Keratinocyte (primary cell): ENCODE measurements at regions not wholly inside any gene's neighbourhood (a gene's known extent, or its start where the extent isn't known, plus 50 kb on each side); places are given as distances from the start of the nearest gene placed in this dataset.
"Not testable (repeated sequence)": the region's sequence is repeated elsewhere in the genome, so short reads cannot be mapped to it uniquely, and the experiment has no call there.

Experiments used
- DNase-seq: peaks from one replicate; pipeline ENCODE4 v3.0.0-alpha.2; 2011; ENCODE audit warnings: low read depth, missing footprints, low spot score
- FAIRE-seq: peaks from 2 replicates; lab custom pipeline; 2011; peaks lifted over from hg19 to GRCh38; lab: Jason Lieb, UNC
- H2AFZ ChIP-seq: 2 replicates; pipeline ENCODE4 v1.6.0; 2012; ENCODE audit warnings: low read length, control low read depth, inconsistent platforms; ENCODE audit not compliant: control insufficient read depth
- H3K27ac ChIP-seq: 2 replicates; pipeline ENCODE4 v1.5.1; 2011; ENCODE audit warnings: low read length; ENCODE audit not compliant: control insufficient read depth, insufficient read depth
- H3K27me3 ChIP-seq: 3 replicates; pipeline ENCODE4 v1.6.0; 2011; ENCODE audit warnings: low read length; ENCODE audit not compliant: control insufficient read depth, insufficient read depth; ENCODE audit errors: extremely low read depth
- H3K36me3 ChIP-seq, 2 experiments: 2 replicates in 1 of 2; 3 replicates in 1 of 2; pipeline ENCODE4 v1.5.1; 2011; ENCODE audit warnings: low read length in 2 of 2, mild to moderate bottlenecking in 1 of 2; ENCODE audit not compliant: control insufficient read depth in 2 of 2, insufficient read depth in 2 of 2; ENCODE audit errors: extremely low read depth in 1 of 2
- H3K4me1 ChIP-seq: 3 replicates; pipeline ENCODE4 v1.5.1; 2011; ENCODE audit warnings: low read length; ENCODE audit not compliant: control insufficient read depth, insufficient read depth; ENCODE audit errors: extremely low read depth
- H3K4me2 ChIP-seq: 3 replicates; pipeline ENCODE4 v1.6.0; 2011; ENCODE audit warnings: low read depth, low read length; ENCODE audit not compliant: control insufficient read depth, insufficient read depth; ENCODE audit errors: extremely low read depth
- H3K4me3 ChIP-seq, 3 experiments: fragments of 200-600 bp in 1 of 3; sonication (generic) in 1 of 3; 2 replicates in 2 of 3; 3 replicates in 1 of 3; pipeline ENCODE4 v1.5.1; 2011 to 2016; ENCODE audit warnings: low read length in 3 of 3, mild to moderate bottlenecking in 3 of 3, control low read depth in 2 of 3, inconsistent platforms in 1 of 3, low read depth in 1 of 3, mixed read lengths in 1 of 3, mixed run types in 1 of 3, moderate library complexity in 1 of 3; ENCODE audit not compliant: control insufficient read depth in 2 of 3, insufficient read depth in 2 of 3; ENCODE audit errors: extremely low read depth in 1 of 3
- H3K79me2 ChIP-seq: 2 replicates; pipeline ENCODE4 v1.6.0; 2012; ENCODE audit warnings: low read length; ENCODE audit not compliant: control insufficient read depth, insufficient read depth
- H3K9ac ChIP-seq: 3 replicates; pipeline ENCODE4 v1.6.0; 2011; ENCODE audit warnings: low read length; ENCODE audit not compliant: control insufficient read depth, insufficient read depth; ENCODE audit errors: extremely low read depth
- H3K9me1 ChIP-seq: 3 replicates; pipeline ENCODE4 v1.6.0; 2011; ENCODE audit warnings: low read length; ENCODE audit not compliant: control insufficient read depth, insufficient read depth; ENCODE audit errors: extremely low read depth
- H3K9me3 ChIP-seq: 2 replicates; pipeline ENCODE4 v1.5.1; 2012; ENCODE audit warnings: low read depth, low read length; ENCODE audit not compliant: control insufficient read depth
- H4K20me1 ChIP-seq: 3 replicates; pipeline ENCODE4 v1.6.0; 2011; ENCODE audit warnings: low read length; ENCODE audit not compliant: control insufficient read depth, insufficient read depth; ENCODE audit errors: extremely low read depth
- EZH2 ChIP-seq: IDR thresholded peaks from one replicate; pipeline ENCODE4 v1.6.1; 2012; ENCODE audit warnings: inconsistent platforms, mild to moderate bottlenecking, low read length, moderate library complexity
- dilution Hi-C: fragments of 300-500 bp; cut with MboI; formaldehyde crosslinking; loops from one replicate; pipeline ENCODE4 v1.7.0; 2020; ENCODE audit warnings: low sequenced_read_pairs; ENCODE audit not compliant: extremely low pct_ligation_motif_present
- TF ChIP-seq, protein P1 (sequence below), 3 experiments: IDR thresholded peaks in 1 of 3; conservative IDR thresholded peaks in 1 of 3; optimal IDR thresholded peaks in 1 of 3; 2 replicates in 2 of 3; 3 replicates in 1 of 3; pipeline versions ENCODE3 to v1.5.1; 2011; ENCODE audit warnings: low read length in 3 of 3, mild to moderate bottlenecking in 3 of 3, moderate library complexity in 2 of 3, control low read depth in 1 of 3, inconsistent platforms in 1 of 3; ENCODE audit not compliant: insufficient read depth in 2 of 3; ENCODE audit errors: extremely low read depth in 1 of 3

DNA sequence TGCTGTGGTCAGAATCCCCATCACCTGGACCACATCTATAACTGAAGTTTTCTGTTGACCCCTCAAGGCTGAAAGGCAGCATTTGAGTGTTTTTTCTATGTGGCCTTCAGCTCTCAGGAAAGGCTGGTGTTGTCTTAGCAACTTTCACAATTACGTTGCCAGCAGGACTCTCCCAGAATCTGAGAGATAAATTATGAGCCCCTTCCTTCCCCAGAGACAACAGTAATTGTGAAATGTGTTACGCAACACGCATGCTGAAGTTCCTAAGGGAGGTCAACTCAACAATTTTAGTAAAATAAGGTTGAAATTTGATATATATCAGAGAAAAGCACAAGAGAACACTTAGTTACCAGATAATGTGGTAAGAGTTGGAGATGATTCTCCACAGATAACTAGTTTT is 216.5 kb upstream of the SLC8A1 start:
- H3K9ac ChIP-seq = no peak overlapping the region
- no peaks in the 10 kb centered on the region for H3K9me3 ChIP-seq
- no peak overlapping the region for H3K27ac ChIP-seq
- dilution Hi-C loops = no loop called here
- no peak overlapping the region for H3K4me2 ChIP-seq
- FAIRE-seq = no peak
- no peak overlapping the region for H3K4me3 ChIP-seq
- H3K4me1 ChIP-seq = no peaks in the 10 kb centered on the region
- DNase-seq = no peak
- H3K79me2 ChIP-seq = no peaks in the 10 kb centered on the region
- no peak overlapping the region for H2AFZ ChIP-seq
- H3K36me3 ChIP-seq = no peaks in the 10 kb centered on the region
- TF ChIP-seq EZH2 = no peak
- TF ChIP-seq, protein P1, sequence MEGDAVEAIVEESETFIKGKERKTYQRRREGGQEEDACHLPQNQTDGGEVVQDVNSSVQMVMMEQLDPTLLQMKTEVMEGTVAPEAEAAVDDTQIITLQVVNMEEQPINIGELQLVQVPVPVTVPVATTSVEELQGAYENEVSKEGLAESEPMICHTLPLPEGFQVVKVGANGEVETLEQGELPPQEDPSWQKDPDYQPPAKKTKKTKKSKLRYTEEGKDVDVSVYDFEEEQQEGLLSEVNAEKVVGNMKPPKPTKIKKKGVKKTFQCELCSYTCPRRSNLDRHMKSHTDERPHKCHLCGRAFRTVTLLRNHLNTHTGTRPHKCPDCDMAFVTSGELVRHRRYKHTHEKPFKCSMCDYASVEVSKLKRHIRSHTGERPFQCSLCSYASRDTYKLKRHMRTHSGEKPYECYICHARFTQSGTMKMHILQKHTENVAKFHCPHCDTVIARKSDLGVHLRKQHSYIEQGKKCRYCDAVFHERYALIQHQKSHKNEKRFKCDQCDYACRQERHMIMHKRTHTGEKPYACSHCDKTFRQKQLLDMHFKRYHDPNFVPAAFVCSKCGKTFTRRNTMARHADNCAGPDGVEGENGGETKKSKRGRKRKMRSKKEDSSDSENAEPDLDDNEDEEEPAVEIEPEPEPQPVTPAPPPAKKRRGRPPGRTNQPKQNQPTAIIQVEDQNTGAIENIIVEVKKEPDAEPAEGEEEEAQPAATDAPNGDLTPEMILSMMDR (optimal IDR thresholded peaks at IDR 0.05 in 1 of 3, IDR thresholded peaks at IDR 0.05 in 1 of 3, conservative IDR thresholded peaks at IDR 0.05 in 1 of 3; ENCODE audit: extremely low read depth in 1 of 3, insufficient read depth in 2 of 3, low read length in 3 of 3) = no peak
- H3K27me3 ChIP-seq = no peaks in the 10 kb centered on the region
- H4K20me1 ChIP-seq = no peaks in the 10 kb centered on the region
- no peaks in the 10 kb centered on the region for H3K9me1 ChIP-seq

DNA sequence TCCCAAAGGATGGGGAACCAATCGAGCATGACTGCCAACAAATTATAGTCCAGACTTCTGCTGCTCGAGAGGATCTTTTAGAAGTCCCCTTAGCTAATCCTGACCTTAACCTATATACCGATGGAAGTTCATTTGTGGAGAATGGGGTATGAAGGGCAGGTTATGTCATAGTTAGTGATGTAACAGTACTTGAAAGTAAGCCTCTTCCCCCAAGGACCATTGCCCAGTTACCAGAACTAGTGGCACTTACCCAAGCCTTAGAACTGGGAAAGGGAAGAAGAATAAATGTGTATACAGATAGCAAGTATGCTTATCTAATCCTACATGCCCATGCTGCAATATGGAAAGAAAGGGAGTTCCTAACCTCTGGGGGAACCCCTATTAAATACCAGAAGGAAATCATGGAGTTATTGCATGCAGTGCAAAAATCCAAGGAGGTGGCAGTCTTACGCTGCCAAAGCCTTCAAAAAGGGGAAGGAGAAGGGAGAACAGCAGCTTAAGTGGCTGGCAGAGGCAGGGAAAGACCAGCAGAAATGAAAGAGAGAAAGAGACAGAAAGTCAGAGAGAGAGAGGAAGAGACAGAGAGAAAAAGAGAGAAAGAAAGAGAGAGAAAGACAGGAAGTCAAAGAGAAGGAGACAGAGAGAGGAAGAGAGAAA is 224.4 kb upstream of the SLC8A1 start:
- H3K79me2 ChIP-seq, H3K4me3 ChIP-seq, H3K27ac ChIP-seq, H4K20me1 ChIP-seq, H3K4me2 ChIP-seq, H3K36me3 ChIP-seq, H3K9me3 ChIP-seq, H3K9me1 ChIP-seq, H3K27me3 ChIP-seq, DNase-seq, H3K4me1 ChIP-seq, H2AFZ ChIP-seq, FAIRE-seq, dilution Hi-C loops, H3K9ac ChIP-seq: not testable (repeated sequence)

DNA sequence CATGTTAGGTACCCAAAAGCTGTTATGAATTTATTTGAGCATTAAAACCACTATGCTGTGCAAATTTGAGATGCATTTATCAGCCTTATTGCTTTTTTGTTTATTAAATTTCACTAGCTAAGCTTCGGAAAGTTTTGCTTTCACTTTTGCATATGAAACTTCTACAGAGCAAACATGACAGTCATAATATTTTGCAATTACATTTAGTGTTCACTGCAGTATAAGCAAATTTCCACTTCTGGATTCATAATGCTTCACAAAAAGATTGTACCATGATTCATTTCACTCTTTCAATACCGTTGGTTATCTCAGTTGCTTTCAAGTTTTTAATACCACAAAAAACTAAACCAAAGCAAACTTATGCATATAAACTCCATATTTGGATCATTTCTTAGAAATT is 228.7 kb upstream of the SLC8A1 start:
- Histone ChIP-seq H3K27ac (no peak overlapping the region), H2AFZ (no peak overlapping the region), H3K9me3 (peaks cover 2% of the 10 kb centered on the region), H4K20me1 (no peaks in the 10 kb centered on the region), H3K4me3 (no peak overlapping the region), H3K36me3 (no peaks in the 10 kb centered on the region), H3K9me1 (no peaks in the 10 kb centered on the region), H3K4me1 (no peaks in the 10 kb centered on the region), H3K4me2 (no peak overlapping the region), H3K79me2 (no peaks in the 10 kb centered on the region), H3K27me3 (no peaks in the 10 kb centered on the region), H3K9ac (no peak overlapping the region)
- dilution Hi-C loops = no loop called here
- DNase-seq = no peak
- TF ChIP-seq EZH2 = no peak
- TF ChIP-seq, protein P1 (optimal IDR thresholded peaks at IDR 0.05 in 1 of 3, IDR thresholded peaks at IDR 0.05 in 1 of 3, conservative IDR thresholded peaks at IDR 0.05 in 1 of 3; ENCODE audit: extremely low read depth in 1 of 3, insufficient read depth in 2 of 3, low read length in 3 of 3) = no peak
- no peak for FAIRE-seq
